HL-60 (cell line): ENCODE measurements at regions not wholly inside any gene's neighbourhood (a gene's known extent, or its start where the extent isn't known, plus 50 kb on each side); places are given as distances from the start of the nearest gene placed in this dataset.

Source experiments
- DNase-seq, 2 experiments: peaks; one replicate each; pipeline ENCODE4 v3.0.0-alpha.2; 2010 to 2020; ENCODE audit warnings: low read depth in 1 of 2, low spot score in 1 of 2
- H3K27ac ChIP-seq: fragments of 250-450 bp; sonication (Bioruptor Pico); replicated peaks from 2 replicates; pipeline ENCODE4 v1.5.1; 2020; ENCODE audit warnings: mild to moderate bottlenecking, moderate library complexity
- H3K27me3 ChIP-seq: fragments of 250-450 bp; sonication (Bioruptor Pico); 2 replicates; pipeline ENCODE4 v1.5.1; 2021; ENCODE audit warnings: mild to moderate bottlenecking, moderate library complexity; ENCODE audit not compliant: insufficient read depth, poor library complexity, severe bottlenecking
- H3K4me3 ChIP-seq: replicated peaks from 2 replicates; pipeline ENCODE4 v1.5.1; 2011; ENCODE audit warnings: mild to moderate bottlenecking, control low read depth, low read length; ENCODE audit not compliant: insufficient read depth
- GABPA ChIP-seq: IDR thresholded peaks from 2 replicates; pipeline ENCODE4 v1.6.1; 2012; ENCODE audit warnings: low read depth
- POLR2AphosphoS5 ChIP-seq: IDR thresholded peaks from 2 replicates; pipeline ENCODE4 v1.6.1; 2012; ENCODE audit warnings: low read depth
- SPI1 ChIP-seq: IDR thresholded peaks from 2 replicates; pipeline ENCODE4 v1.6.1; 2012; ENCODE audit warnings: low read depth, mild to moderate bottlenecking, borderline replicate concordance
- TF ChIP-seq, protein P1 (sequence below): IDR thresholded peaks from 2 replicates; pipeline ENCODE4 v1.6.1; 2012; ENCODE audit warnings: low read depth; ENCODE audit not compliant: insufficient replicate concordance
- TF ChIP-seq, protein P2 (sequence below): IDR thresholded peaks from one replicate; pipeline ENCODE4 v1.5.1; 2011; ENCODE audit warnings: low read length, control low read depth, inconsistent platforms; ENCODE audit not compliant: insufficient read depth

DNA sequence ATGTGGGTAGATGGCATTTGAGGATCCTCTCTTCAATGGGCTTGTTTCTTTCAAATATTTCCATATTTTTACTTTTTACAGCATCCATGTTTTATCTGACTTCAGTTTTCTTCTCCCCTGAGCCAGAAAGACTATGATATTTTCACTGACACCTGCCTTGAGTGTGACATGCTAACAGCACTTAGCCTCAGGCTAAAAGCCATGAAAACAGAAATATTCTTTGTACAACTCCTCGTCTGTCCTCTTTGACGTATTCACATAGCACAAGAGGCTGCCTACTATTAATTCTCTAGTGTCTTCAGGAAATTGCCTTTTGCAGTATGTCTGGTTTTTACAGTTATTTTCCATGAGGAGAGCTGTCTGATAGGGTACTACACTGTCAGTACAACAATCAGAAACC, 215.0 kb downstream of the MAD2L1 start:
- Histone ChIP-seq H3K4me3 (no peak overlapping the region), H3K27me3 (no peaks in the 10 kb centered on the region), H3K27ac (no peak overlapping the region)
- TF ChIP-seq GABPA, result no peak
- TF ChIP-seq, protein P1, sequence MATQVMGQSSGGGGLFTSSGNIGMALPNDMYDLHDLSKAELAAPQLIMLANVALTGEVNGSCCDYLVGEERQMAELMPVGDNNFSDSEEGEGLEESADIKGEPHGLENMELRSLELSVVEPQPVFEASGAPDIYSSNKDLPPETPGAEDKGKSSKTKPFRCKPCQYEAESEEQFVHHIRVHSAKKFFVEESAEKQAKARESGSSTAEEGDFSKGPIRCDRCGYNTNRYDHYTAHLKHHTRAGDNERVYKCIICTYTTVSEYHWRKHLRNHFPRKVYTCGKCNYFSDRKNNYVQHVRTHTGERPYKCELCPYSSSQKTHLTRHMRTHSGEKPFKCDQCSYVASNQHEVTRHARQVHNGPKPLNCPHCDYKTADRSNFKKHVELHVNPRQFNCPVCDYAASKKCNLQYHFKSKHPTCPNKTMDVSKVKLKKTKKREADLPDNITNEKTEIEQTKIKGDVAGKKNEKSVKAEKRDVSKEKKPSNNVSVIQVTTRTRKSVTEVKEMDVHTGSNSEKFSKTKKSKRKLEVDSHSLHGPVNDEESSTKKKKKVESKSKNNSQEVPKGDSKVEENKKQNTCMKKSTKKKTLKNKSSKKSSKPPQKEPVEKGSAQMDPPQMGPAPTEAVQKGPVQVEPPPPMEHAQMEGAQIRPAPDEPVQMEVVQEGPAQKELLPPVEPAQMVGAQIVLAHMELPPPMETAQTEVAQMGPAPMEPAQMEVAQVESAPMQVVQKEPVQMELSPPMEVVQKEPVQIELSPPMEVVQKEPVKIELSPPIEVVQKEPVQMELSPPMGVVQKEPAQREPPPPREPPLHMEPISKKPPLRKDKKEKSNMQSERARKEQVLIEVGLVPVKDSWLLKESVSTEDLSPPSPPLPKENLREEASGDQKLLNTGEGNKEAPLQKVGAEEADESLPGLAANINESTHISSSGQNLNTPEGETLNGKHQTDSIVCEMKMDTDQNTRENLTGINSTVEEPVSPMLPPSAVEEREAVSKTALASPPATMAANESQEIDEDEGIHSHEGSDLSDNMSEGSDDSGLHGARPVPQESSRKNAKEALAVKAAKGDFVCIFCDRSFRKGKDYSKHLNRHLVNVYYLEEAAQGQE, result no peak
- TF ChIP-seq POLR2AphosphoS5, result no peak
- TF ChIP-seq, protein P2, sequence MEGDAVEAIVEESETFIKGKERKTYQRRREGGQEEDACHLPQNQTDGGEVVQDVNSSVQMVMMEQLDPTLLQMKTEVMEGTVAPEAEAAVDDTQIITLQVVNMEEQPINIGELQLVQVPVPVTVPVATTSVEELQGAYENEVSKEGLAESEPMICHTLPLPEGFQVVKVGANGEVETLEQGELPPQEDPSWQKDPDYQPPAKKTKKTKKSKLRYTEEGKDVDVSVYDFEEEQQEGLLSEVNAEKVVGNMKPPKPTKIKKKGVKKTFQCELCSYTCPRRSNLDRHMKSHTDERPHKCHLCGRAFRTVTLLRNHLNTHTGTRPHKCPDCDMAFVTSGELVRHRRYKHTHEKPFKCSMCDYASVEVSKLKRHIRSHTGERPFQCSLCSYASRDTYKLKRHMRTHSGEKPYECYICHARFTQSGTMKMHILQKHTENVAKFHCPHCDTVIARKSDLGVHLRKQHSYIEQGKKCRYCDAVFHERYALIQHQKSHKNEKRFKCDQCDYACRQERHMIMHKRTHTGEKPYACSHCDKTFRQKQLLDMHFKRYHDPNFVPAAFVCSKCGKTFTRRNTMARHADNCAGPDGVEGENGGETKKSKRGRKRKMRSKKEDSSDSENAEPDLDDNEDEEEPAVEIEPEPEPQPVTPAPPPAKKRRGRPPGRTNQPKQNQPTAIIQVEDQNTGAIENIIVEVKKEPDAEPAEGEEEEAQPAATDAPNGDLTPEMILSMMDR, result no peak
- no peak for TF ChIP-seq SPI1
- DNase-seq, result no peak

DNA sequence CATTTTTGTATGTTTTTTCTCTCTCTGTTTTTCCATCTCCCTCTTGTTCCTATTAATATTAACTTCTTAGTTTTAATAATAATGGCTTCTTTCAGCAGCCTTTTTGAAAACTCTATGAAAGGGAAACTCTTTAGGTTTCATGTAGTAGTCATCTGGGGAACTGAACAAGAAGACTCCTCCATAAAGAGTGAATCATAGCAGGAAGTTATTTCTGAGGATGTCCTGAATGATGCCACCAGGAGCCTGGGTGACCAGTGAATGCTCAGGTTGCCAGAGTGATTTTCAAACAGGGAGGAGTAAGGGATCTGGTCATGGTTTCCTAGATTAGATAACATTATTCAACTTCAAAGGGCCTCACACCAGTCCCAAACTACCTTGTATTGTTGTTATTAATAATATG, 212.8 kb upstream of the PDE5A start:
- no peak overlapping the region for H3K4me3 ChIP-seq
- no peak overlapping the region for H3K27ac ChIP-seq
- no peak for DNase-seq
- TF ChIP-seq POLR2AphosphoS5 (no peak), GABPA (no peak), SPI1 (no peak)
- TF ChIP-seq, protein P2, result no peak
- TF ChIP-seq, protein P1, result no peak
- H3K27me3 ChIP-seq, result no peaks in the 10 kb centered on the region

DNA sequence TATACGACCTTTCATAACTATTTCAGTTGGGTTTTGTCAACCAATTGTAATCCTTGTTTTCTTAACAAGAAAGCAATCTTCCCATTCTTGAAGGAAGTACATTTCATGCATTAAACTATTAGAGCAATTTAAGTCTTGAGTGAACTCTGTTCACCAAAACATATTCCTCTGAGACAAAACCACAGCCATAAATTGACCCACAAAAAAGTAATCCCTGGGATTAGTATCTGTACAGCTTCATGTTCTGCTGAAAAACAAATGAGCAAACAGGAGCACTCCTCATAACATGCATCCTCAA, 207.0 kb upstream of the PDE5A start:
- Histone ChIP-seq H3K27ac (no peak overlapping the region), H3K4me3 (no peak overlapping the region), H3K27me3 (no peaks in the 10 kb centered on the region)
- TF ChIP-seq, protein P1, result no peak
- TF ChIP-seq POLR2AphosphoS5 (no peak), GABPA (no peak), SPI1 (no peak)
- TF ChIP-seq, protein P2, result no peak
- no peak for DNase-seq
